ENCODE measurements at regions not wholly inside any gene's neighbourhood (a gene's known extent, or its start where the extent isn't known, plus 50 kb on each side); places are given as distances from the start of the nearest gene placed in this dataset.
"Not testable (repeated sequence)": the region's sequence is repeated elsewhere in the genome, so short reads cannot be mapped to it uniquely, and the experiment has no call there.

DNA sequence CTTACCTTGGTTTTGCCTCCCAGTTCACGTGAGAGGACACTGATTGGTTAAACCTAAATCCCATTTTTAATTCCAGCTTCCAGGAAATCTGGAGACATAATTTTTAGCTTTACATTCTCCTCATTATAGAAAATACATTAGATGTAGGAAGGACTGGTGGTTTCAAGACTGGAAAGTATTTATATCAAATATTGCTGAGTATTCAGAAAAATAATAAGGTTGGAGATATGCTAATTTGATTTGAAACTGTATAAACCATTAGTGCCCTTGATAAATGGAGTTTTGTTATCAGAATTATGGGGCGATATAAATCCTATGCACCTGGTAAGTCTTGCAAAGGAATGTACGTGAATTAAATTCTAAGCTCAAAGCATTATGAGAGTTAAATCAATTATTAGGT lies 218.0 kb upstream of the ADGRL4 start:
- FAIRE-seq (no peak), DNase-seq (ENCODE audit: low spot score) (no peak)

DNA sequence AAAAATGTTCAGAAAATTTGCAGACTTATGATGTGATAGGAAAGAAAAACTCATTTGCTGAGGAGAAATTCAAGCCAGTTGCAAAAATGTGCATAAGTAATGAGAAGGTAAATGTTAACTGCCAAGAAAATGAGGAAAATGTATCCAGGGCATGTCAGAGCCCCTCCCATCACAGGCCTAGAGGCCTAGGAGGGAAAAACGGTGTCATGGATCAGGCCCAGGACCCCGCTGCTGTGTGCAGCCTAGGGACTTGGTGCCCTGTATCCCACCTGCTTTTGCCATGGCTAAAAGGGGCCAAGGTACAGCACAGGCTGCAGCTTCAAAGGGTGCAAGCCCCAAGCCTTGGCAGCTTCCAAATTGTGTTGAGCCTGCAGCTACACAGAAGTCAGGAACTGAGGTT lies 214.0 kb upstream of the ADGRL4 start:
- DNase-seq (ENCODE audit: low spot score) (no peak), FAIRE-seq (no peak)

DNA sequence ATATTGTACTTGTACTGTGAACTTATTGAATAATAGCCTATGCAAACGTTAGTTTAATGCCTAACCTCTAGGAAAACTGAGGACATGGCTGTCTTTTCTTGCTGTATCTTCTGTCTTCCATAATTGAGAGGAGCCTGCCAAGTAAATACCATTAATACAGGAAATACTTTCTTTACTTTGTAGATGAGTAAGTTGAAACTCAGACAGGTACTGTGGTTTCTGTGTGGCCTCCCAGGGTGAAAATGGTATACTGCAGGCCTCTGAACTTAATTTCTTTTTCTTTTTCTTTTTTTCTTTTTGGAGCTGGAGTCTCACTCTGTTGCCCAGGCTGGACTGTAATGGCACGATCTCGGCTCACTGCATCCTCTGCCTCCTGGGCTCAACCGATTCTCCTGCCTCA lies 208.8 kb upstream of the ADGRL4 start:
- FAIRE-seq (no peak), DNase-seq (ENCODE audit: low spot score) (no peak)

DNA sequence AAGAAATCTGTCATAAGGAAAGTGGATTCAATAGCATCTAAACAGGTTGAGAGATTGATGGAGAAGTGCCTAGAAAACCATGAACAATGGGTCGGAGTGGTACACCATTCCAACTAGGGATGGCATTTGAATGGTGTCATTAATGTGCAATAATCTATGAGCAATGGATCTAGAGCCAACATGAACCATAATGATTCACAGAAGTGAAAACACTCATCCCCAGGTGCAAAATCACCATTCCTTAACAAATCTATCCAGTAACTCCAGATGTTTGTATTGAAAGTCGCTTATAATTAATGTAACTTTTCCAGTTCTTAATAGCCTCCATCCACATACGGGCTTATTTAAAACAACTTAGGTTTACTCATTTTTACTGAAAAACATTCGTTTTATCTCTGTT lies 201.3 kb upstream of the ADGRL4 start:
- DNase-seq (ENCODE audit: low spot score), result no peak
- FAIRE-seq, result no peak

DNA sequence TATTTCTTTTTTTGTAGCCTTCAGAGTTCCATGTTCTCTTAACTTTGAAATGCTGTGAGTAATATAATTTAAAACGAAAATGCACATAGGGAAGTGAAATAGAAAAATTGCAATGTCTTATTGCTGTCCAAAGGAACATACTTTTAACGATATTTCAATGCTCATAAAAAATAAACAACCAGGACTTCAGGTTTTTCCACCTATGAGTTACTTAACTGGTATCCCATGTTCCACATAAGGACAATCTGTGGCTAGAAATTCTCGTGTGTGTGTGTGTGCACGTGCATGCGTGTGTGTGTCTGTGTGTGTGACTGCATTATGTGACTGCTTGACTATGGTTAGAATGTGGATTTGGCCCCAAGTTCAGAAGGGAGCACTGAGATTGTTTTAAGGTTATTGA lies 200.8 kb upstream of the ADGRL4 start:
- DNase-seq (ENCODE audit: low spot score) (no peak), FAIRE-seq (no peak)

DNA sequence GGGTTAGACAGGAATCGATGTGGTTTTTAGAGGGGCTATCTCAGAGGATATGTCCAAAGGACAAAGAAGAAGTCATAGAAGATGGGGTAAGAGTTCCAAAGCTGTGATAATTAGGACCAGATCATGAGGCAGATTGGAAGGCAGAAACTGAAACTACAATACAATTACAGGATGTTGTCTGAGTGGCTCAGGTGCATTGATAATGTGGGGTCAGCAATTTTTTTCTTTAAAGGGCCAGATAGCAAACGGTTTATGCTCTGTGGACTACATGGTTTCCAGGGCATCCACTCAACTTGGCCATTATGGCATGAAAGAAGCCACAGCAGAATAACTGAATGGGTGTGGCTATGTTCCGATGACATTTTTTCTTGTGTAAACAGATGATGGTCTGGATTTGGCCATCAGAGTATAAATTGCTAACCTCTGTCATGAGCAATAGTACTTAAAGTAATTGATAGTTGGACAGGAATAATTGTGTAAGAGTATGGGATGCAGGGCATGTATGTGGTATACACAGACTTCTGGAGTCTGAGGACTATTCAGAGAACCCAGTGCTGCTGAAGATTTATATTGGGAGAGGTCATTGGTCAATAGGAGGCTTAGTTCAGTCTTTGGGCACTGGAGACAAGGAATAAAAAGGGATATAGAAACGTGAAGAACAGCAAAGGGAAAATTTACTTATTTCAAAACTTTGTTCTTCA lies 198.4 kb upstream of the ADGRL4 start:
- FAIRE-seq (no peak), DNase-seq (ENCODE audit: low spot score) (no peak)

DNA sequence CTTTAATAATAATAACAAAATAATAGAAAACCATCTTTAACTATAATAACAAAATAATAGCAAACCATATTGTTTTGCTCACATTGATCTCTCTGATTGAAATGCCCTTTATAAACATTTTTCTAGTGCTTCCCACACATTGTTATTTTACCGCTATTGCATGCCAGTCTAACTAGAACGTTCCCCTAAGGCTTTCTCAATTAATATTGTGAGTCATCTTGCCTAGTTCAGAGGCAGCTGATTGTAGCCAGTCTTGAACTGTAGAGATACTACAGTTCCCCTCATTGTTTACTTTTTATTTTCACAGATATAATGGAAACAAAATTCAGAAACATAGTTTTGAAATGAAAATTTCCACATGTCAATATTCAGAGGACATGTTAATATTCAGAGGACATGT lies 192.3 kb upstream of the ADGRL4 start:
- DNase-seq (ENCODE audit: low spot score), result no peak
- FAIRE-seq, result no peak

DNA sequence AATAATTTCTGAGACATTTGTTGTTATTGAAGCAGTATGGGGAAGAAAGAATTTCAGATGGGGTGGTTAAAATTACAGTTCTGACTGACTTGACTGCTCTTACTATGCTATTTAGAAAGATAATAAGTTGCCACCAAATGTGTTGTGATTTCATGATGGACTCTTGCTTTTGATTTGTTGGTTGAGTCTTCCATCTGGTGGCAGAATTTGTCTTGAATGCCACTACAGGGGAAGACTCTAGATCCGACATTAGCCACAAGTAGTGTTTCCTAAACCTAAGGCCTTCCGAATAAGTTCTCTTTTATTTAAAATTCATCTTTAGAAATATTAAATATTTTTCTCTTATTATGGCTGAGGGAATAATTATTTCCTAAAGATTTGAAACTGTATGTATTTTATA lies 190.9 kb upstream of the ADGRL4 start:
- FAIRE-seq, result no peak
- no peak for DNase-seq (ENCODE audit: low spot score)

DNA sequence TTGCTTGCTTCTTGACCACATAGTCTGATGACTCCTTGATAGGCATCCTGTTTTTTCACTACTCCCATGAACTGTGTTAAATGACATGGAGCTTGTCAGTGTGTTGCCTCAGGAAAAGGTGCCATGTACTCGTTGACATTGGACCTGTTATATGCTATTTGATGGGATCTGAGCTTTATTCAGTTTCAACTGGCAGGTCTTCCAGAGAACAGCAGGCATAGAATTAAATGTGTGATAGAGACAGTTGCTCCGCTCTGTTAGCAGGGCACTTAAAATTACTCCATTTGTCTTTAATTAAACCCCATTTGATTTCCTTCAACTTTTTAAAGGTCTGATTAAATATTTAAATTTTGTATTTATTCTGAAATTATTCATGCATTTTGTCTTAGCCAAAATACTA lies 189.7 kb upstream of the ADGRL4 start:
- DNase-seq (ENCODE audit: low spot score), result no peak
- FAIRE-seq, result no peak

DNA sequence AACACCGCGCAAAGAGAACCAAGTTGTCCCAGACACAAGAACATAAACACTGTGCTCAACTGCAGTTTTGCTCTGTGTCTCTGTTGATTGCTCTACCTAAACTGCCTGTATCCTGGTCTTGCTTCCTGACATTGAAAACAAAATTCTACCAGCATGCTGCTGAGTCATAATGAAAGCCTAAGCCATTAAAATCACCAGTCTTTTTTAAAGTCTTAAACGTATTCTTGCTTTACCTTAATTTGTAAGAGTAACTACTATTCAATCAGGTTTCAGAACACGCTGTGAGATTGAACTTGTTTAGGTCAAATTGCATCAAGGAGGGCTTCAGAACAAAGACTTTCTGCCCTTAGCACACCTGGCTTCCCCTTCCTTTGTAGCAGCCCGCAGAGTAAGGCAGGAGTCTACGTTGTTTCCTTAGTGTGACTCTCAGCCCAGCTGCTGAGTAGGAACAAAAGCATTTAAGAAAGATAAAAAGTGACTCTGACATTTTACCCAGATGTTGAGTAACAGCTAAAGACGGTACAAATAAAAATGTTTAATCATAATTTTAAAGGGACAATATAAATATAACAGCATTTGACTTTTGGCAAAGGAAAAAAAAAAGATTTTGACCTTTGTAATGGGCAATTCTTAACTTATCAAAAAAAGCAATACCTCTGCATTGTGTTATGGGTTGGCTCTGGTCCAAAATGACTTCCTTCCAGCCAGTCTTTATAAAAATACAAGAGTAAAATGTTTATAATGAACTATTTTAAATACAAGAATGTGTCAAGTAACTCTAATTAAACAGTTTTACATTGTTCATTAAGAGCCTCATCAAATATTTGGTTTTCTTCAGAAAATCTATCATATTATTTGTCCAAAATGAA lies 186.9 kb upstream of the ADGRL4 start:
- FAIRE-seq, result no peak
- peak; percentile 49 for DNase-seq (ENCODE audit: low spot score)

DNA sequence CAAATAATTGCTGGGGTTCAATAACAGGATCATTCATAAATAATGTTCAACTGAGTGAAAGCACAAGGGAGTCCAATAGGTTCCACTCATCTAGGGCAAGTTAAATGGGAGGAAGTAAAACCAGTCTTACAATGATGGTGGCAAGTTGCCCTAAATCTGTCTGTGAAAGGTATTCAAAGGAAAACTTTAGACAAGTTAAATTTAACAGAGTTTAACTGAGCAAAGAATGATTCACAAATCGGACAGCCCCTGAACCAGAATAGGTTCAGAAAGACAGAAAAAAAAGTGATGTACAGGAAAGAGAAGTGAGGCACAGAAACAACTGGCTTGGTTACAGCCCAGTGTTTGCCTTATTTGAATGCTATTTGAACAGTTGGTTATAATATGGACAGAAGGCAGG lies 183.5 kb upstream of the ADGRL4 start:
- DNase-seq (ENCODE audit: low spot score) (no peak), FAIRE-seq (no peak)

DNA sequence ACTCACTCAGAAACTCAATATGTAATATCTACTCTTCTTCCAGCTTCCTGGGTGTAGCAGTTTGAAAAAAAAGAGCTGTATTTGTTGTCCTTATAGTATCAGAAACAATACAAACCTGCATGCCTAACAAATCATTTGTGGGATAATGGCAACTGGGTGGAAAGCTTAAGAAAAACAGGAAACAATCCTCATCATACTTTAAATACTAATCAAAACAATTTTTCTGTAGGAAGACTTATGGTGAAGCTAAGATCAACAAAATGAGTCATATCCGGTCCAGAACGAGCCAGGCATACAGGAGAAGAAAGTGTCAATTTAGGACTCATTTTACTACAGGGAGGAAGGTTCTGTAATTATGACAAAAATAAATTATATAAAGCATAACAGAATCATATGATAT lies 181.8 kb upstream of the ADGRL4 start:
- FAIRE-seq, result no peak
- peak; percentile 4 for DNase-seq (ENCODE audit: low spot score)

DNA sequence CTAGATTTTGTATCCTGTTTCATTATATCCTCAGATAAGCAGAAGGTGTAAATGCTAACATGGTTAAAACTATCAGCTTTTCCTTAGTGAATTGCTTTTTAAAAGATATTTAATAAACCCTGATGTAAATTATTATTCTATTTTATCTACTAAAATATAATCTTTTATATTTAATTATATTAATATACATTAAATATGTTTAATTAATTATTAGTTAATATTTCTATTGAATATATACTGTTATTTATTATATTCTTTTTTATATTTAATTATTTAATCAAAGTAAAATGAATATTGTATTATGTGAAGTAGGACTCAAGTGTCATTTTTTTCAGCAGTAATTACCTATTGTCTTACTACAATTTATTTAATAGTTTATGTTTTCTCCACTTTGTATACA lies 179.7 kb upstream of the ADGRL4 start:
- FAIRE-seq (no peak), DNase-seq (ENCODE audit: low spot score) (no peak)

DNA sequence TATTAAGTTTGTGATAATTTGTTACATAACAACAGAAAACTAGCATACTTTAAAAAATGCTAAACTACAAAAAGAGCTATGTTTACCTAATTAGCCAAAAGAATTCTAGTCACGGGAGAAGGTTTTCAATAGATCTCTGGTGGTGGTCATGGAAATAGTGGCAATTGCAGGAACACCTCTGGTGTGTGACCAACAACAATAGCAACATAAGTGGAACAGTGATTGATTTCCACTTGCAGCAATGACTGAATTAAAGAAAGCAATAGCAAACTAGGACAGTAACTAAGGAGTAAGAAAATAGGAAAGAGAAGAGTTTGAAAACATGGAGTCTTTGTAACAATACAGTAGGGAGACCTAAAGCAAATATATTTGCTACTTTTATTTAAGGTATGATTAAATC lies 171.3 kb upstream of the ADGRL4 start:
- FAIRE-seq (no peak), DNase-seq (ENCODE audit: low spot score) (no peak)

DNA sequence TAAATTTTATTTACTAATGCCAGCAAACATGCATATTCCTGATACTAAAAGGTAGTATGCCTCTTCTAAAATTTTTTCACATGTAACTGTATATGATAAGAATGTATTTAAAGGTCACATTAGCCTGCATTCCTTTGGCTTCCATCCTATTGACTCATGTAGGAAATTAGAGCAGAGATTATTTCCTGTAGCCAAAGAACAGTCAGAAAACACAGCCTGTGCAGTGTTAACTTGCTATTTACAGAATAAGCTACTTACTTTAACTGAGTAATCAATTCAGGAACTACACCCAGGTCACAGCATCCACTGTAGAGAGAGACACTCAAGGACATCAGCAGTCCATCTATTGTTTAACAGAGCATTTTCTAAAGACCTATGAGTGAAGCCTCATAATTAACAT lies 154.5 kb upstream of the ADGRL4 start:
- DNase-seq (ENCODE audit: low spot score) (no peak), FAIRE-seq (no peak)

DNA sequence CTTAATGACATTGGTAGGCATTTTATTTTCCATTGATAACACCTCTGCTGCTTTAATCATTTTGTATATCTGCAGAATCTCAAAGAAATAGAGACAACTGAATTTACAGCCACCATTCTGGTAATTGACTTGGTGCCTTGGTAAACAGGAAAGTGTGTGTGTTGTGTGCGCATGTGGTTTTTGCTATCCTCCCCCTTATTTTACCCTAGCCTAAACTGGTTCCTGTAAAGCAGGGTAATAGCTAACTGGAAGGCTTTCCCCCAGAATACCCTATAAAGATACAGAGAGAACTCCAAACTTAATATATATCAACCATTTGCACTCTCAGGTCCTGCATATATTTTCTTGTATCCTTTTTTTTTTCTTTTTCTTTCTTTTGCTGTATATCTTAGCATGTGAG lies 149.5 kb upstream of the ADGRL4 start:
- DNase-seq (ENCODE audit: low spot score) (no peak), FAIRE-seq (no peak)

DNA sequence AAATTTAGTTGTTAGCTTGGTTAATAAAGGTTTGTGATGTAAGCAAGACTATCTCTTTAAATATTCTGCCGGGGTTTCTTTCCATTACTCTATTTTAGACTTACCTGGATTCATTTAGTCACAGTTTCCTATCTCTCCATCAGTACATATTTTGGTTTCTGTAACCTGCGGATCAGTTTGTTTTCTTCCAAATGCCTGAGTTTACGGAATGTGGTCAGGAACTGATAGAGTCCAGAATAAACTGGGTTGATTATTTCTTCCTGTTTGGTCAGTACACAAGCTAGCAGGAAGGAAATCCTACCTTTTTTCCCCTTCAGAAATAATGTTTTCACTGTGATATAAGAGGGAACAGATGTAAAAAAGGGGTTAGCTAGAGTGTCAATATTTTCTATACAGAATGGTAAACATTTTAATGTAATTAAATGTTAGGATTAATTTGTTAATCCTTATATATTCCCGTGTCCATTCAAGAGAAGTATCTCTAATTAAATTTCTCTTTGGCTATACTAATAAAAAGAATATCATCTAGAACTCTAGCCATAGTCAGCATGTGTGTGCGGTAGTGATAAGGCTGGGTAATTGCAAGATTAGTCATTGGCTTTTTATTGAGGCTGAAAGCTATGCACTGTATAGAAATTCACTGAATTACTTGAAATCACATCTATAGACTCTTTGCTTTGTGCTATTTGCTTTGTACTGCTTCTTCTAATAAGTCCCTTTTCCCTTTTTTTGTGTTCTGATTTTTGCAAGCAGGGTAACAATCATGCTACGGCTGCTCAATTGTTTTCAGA lies 144.7 kb upstream of the ADGRL4 start:
- DNase-seq (ENCODE audit: low spot score), result no peak
- FAIRE-seq, result no peak

DNA sequence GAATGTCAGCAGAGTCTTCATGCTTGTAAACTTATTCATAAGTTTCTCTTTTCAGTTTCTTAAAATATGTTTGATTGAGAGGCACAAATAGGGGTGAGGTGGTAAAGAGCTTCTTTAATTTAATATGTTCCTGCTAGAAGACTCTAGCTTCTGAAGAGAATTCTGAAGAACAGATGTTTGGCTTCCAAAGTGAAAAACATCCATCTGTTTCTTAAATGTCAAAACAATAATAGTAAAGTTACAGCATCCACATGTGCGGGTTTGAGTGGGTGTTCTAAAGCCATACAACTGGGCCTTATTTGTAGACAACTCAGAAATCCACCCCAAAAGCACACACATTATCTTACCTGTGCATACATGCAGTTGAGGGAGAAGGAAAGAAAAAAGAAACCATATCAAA lies 144.0 kb upstream of the ADGRL4 start:
- DNase-seq (ENCODE audit: low spot score), result no peak
- no peak for FAIRE-seq

DNA sequence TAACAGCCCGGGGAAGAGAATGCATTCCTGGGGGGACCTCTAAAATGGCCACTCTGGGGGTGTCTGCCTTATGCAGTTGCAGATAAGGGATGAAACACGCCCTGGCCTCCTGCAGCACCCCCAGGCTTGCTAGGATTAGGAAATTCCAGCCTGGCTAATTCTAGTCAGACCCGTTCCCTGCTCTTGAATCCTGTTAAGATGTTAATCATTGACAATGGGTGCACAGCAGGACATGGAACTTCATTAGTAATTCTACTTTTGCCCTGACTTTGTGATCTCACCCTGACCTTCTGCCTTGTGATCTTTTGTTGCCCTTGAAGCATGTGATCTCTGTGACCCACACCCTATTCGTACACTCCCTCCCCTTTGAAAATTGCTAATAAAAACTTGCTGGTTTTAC lies 131.7 kb upstream of the ADGRL4 start:
- not testable (repeated sequence) for FAIRE-seq; DNase-seq (ENCODE audit: low spot score)

DNA sequence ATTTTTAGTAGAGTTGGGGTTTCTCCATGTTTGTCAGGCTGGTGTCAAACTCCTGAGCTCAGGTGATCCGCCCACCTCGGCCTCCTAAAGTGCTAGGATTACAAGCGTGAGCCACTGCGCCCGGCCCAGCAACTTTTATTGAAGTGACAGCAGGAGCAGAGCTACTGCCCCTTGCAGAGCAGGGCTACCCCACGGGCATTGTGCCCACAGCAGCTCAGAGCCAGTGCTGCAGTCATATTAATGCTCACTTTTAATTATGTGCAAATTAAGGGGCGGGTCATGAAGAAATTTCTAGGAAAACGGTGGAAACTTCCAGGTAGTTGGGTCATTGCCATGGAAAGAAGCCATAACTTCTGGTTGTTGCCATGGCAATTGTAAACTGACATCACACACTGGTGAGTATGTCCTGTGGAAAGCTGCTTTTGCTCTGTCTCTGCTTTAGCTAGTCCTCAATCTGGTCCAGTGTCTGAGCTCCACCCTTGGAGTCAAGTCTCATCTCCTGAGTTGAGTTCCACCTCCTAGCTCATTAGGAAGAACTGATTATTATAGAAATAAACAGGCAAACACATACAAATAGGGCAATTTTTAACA lies 127.3 kb upstream of the ADGRL4 start:
- FAIRE-seq, result no peak
- no peak for DNase-seq (ENCODE audit: low spot score)

DNA sequence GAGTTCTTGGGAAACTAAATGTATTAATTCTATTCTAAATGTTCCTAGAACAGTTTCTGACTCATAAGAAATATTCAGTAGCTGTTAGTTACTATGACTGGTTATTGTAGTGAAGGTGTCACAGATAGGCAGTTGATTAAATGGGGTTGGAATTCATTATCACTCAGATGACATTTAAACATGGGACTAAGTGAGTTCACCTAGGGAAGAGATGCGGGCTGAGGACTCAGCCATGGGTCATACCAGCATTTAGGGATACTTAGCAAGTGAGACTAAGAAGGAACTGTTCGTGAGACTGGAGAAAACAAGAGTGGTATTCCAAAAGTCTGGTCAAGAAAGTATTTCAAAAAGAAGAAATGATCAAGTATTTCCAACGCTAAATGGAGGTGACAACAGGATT lies 125.1 kb upstream of the ADGRL4 start:
- DNase-seq (ENCODE audit: low spot score) (no peak), FAIRE-seq (no peak)

DNA sequence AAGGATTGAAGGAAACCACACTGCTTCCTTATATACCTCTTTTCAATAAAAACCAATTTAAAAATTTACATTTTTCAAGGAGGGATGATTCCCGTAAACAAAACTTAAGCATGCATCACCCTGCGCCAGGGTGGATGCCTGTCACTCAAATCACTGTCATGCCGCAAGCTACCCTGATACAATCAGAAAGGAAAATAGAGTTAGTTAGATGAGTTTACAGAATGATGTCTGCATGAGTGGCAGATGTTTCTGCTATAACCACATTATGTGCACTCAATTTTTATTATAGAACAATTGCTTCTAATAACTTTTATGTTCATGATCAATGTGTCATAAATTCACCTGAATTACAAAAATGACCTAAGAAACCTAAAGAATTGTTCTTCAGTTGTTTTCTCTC lies 123.4 kb upstream of the ADGRL4 start:
- FAIRE-seq (no peak), DNase-seq (ENCODE audit: low spot score) (no peak)

Measured in urothelium cell line (cell line).